ENCODE measurements at regions not wholly inside any gene's neighbourhood (a gene's known extent, or its start where the extent isn't known, plus 50 kb on each side); places are given as distances from the start of the nearest gene placed in this dataset.

DNA sequence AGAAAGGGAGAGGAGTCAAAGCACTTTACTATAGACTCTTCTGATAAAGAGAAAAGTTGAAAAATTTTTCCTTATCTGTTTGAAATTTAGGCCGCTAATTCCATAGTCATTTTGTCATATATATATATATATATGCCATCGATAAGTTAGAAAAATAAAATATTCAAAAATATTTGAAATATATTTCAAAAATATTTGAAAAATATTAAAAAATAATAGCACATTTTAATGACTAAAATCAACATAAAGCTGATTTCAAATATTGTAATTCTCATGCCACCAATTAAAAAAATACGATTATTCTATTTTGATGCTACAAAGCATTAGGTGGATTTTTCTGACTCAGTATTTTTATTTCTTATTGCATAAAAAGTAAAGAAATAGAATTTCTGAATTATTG, 87.1 kb downstream of the KIF2B start:
- Histone ChIP-seq H3K4me1 (no peaks in the 10 kb centered on the region), H3K9me3 (no peaks in the 10 kb centered on the region), H3K36me3 (ENCODE audit: control insufficient read depth, insufficient read depth, low read length) (no peaks in the 10 kb centered on the region), H3K4me3 (ENCODE audit: low read depth, low read length) (no peak overlapping the region), H3K27me3 (replicated peaks; ENCODE audit: control insufficient read depth, insufficient read depth, low read length) (no peaks in the 10 kb centered on the region)
- TF ChIP-seq, protein P1, sequence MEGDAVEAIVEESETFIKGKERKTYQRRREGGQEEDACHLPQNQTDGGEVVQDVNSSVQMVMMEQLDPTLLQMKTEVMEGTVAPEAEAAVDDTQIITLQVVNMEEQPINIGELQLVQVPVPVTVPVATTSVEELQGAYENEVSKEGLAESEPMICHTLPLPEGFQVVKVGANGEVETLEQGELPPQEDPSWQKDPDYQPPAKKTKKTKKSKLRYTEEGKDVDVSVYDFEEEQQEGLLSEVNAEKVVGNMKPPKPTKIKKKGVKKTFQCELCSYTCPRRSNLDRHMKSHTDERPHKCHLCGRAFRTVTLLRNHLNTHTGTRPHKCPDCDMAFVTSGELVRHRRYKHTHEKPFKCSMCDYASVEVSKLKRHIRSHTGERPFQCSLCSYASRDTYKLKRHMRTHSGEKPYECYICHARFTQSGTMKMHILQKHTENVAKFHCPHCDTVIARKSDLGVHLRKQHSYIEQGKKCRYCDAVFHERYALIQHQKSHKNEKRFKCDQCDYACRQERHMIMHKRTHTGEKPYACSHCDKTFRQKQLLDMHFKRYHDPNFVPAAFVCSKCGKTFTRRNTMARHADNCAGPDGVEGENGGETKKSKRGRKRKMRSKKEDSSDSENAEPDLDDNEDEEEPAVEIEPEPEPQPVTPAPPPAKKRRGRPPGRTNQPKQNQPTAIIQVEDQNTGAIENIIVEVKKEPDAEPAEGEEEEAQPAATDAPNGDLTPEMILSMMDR (IDR thresholded peaks at IDR 0.05; ENCODE audit: insufficient read depth in 1 of 2, low read depth in 1 of 2, low read length in 1 of 2, severe bottlenecking in 1 of 2, unreplicated experiment in 1 of 2): no peak
- Mint-ChIP-seq H3K4me3 (ENCODE audit: unreplicated experiment) (no peak overlapping the region), H3K9me3 (ENCODE audit: unreplicated experiment) (peaks cover 10% of the 10 kb centered on the region), H3K36me3 (ENCODE audit: insufficient read depth, unreplicated experiment) (no peaks in the 10 kb centered on the region), H3K27me3 (ENCODE audit: insufficient read depth, unreplicated experiment) (peaks cover 2% of the 10 kb centered on the region), H3K27ac (ENCODE audit: unreplicated experiment) (no peak overlapping the region), H3K4me1 (ENCODE audit: low read depth, unreplicated experiment) (peaks cover 6% of the 10 kb centered on the region)
- intact Hi-C loops (cut with micrococcal nuclease; ENCODE audit: unreplicated experiment): no loop called here
- POLR2A ChIA-PET: no interaction called here
- DNase-seq: no peak
- CTCF ChIA-PET: no interaction called here
- BruUV-seq (replicated peaks): no TSS peak

DNA sequence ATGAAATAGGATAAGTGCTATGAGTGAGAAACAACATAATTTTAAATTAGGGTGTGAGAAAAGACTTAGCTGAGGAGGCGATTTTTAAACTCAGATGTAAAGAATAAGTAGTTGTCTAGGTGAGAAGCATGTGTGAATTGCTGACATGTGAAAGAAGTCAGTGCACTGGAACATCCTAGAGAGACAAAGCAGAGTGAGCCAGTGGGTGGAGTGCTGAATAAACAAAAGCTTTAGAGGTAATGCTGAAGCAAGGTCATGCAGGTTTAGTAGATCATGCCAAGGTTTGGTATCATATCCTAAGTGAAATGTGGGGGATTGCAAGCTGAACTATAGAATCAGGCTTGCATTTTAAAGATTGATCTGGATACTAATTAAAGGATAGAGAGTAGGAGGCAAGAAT, 89.4 kb downstream of the KIF2B start:
- no peaks in the 10 kb centered on the region for H3K36me3 Mint-ChIP-seq (ENCODE audit: insufficient read depth, unreplicated experiment)
- no peak overlapping the region for H3K4me3 Mint-ChIP-seq (ENCODE audit: unreplicated experiment)
- ChIA-PET CTCF (no interaction called here), POLR2A (no interaction called here)
- H3K4me1 Mint-ChIP-seq (ENCODE audit: low read depth, unreplicated experiment): peaks cover 6% of the 10 kb centered on the region
- H3K4me3 ChIP-seq (ENCODE audit: low read depth, low read length): no peak overlapping the region
- no peak overlapping the region for H3K27ac Mint-ChIP-seq (ENCODE audit: unreplicated experiment)
- no peaks in the 10 kb centered on the region for H3K4me1 ChIP-seq
- intact Hi-C loops (cut with micrococcal nuclease; ENCODE audit: unreplicated experiment): no loop called here
- TF ChIP-seq, protein P1 (IDR thresholded peaks at IDR 0.05; ENCODE audit: insufficient read depth in 1 of 2, low read depth in 1 of 2, low read length in 1 of 2, severe bottlenecking in 1 of 2, unreplicated experiment in 1 of 2): no peak
- no TSS peak for BruUV-seq (replicated peaks)
- H3K27me3 ChIP-seq (replicated peaks; ENCODE audit: control insufficient read depth, insufficient read depth, low read length): no peaks in the 10 kb centered on the region
- H3K9me3 Mint-ChIP-seq (ENCODE audit: unreplicated experiment): peaks cover 10% of the 10 kb centered on the region
- no peaks in the 10 kb centered on the region for H3K9me3 ChIP-seq
- H3K36me3 ChIP-seq (ENCODE audit: control insufficient read depth, insufficient read depth, low read length): no peaks in the 10 kb centered on the region
- peaks cover 2% of the 10 kb centered on the region for H3K27me3 Mint-ChIP-seq (ENCODE audit: insufficient read depth, unreplicated experiment)
- DNase-seq: no peak

DNA sequence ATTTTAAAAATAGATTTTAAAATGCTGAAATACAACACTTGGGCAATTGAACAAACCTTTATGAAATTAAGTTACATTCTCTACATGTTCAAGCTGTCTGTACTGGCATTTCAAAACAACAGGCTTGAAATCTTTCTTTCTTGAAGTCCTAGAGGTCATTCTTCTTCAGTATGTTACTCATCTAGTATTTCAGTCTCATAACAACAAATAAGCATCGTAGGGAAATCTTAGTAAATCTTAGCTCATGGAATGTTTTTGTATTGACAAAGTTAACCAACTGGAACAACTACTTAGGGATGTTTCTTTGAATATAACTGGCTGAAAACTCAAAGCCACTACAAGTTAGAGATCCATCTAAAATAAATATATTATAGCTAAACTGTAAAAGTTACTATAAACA, 96.6 kb downstream of the KIF2B start:
- H3K4me3 Mint-ChIP-seq (ENCODE audit: unreplicated experiment): no peak overlapping the region

More for the DNA sequence above, 96.6 kb downstream of the KIF2B start:
- no peaks in the 10 kb centered on the region for H3K36me3 Mint-ChIP-seq (ENCODE audit: insufficient read depth, unreplicated experiment)
- POLR2A ChIA-PET: no interaction called here
- peaks cover 5% of the 10 kb centered on the region for H3K9me3 Mint-ChIP-seq (ENCODE audit: unreplicated experiment)
- no peaks in the 10 kb centered on the region for H3K27me3 Mint-ChIP-seq (ENCODE audit: insufficient read depth, unreplicated experiment)
- no peak for DNase-seq
- peaks cover 17% of the 10 kb centered on the region for H3K4me1 ChIP-seq
- no peaks in the 10 kb centered on the region for H3K27me3 ChIP-seq (replicated peaks; ENCODE audit: control insufficient read depth, insufficient read depth, low read length)
- BruUV-seq (replicated peaks): no TSS peak
- no peak overlapping the region for H3K27ac Mint-ChIP-seq (ENCODE audit: unreplicated experiment)
- TF ChIP-seq, protein P1 (IDR thresholded peaks at IDR 0.05; ENCODE audit: insufficient read depth in 1 of 2, low read depth in 1 of 2, low read length in 1 of 2, severe bottlenecking in 1 of 2, unreplicated experiment in 1 of 2): no peak
- no peaks in the 10 kb centered on the region for H3K36me3 ChIP-seq (ENCODE audit: control insufficient read depth, insufficient read depth, low read length)
- intact Hi-C loops (cut with micrococcal nuclease; ENCODE audit: unreplicated experiment): no loop called here
- no peak overlapping the region for H3K4me3 ChIP-seq (ENCODE audit: low read depth, low read length)
- peaks cover 16% of the 10 kb centered on the region for H3K4me1 Mint-ChIP-seq (ENCODE audit: low read depth, unreplicated experiment)
- H3K9me3 ChIP-seq: no peaks in the 10 kb centered on the region
- CTCF ChIA-PET: no interaction called here
